GM21526 (cell line): ENCODE measurements at regions not wholly inside any gene's neighbourhood (a gene's known extent, or its start where the extent isn't known, plus 50 kb on each side); places are given as distances from the start of the nearest gene placed in this dataset.
"Not testable (repeated sequence)": the region's sequence is repeated elsewhere in the genome, so short reads cannot be mapped to it uniquely, and the experiment has no call there.

Source experiments
- ATAC-seq: cut with Tn5 transposase; IDR thresholded peaks from one replicate; pipeline ENCODE4 v1.9.1; 2021; ENCODE audit warnings: moderate library complexity; ENCODE audit not compliant: unreplicated experiment, low FRiP score

- ATAC-seq, result no peak
These were observed 467.5 kb upstream of the ADGRB3 start for GRCh38 chr6:68167604-68168003.

- ATAC-seq, result not testable (repeated sequence)
These were observed 474.3 kb upstream of the ADGRB3 start for GRCh38 chr6:68160812-68161211.

- ATAC-seq, result no peak
These were observed 474.7 kb upstream of the ADGRB3 start for GRCh38 chr6:68160348-68160747.

- ATAC-seq, result no peak
These were observed 475.6 kb upstream of the ADGRB3 start for GRCh38 chr6:68159433-68159832.

- ATAC-seq, result peak; percentile 59
These were observed 476.8 kb upstream of the ADGRB3 start for GRCh38 chr6:68158256-68158655.

DNA sequence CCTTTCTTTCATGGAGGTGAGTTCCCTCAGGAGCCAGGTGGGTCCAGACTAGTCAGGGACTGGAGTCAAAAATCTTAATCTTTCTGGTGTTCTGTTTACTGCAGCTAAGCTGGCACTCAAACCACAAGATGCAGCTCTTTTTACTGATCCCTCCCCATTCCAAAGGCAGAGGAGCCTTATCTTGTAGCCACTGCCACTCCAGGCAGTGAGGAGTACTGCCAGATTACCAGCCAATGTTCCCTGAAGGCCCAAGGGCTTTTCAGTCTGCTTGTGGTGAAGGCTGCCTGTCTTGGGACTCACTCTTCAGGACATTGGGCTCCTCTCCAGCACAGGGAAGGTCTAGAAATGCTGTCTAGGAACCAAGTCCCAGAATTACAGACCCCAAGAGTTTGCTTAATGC, 490.4 kb upstream of the ADGRB3 start:
- ATAC-seq, result no peak

DNA sequence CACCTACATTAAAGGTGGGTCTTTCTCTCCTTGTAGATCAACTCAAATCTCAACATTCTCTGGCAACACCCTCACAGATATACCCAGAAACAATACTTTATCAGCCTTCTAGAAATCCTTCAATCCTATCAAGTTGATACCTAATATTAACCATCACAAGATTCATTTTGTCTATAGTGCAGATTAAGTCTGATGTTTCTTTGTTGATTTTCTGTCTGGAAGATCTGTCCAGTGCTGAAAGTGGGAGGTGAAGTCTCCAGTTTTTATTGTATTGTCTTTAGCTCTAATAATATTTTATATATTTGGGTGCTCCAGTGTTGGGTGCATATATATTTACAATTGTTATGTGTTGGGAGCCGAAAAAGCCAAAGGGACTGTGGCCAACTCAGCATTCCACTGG, 493.9 kb upstream of the ADGRB3 start:
- ATAC-seq, result no peak

- ATAC-seq, result no peak
These were observed 496.0 kb upstream of the ADGRB3 start for GRCh38 chr6:68139130-68139529.

DNA sequence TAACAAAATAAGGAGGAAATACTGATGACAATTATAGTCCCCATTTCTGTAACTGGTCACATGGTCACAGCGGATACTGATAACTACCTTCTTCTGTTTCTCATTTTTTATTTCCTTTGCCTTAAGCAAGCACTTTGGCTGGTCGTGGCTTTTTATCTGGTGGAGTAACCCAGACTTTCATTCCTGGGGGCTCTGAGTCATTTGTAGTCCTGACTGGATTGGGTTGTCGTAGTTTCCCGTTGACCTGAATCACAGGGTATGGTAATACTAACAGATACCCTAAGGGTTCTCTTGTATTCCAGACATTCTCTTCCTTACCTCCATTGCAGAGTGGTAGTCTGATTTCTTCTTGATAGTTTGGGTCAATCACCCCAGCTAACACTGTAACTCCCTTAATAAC, 500.3 kb upstream of the ADGRB3 start:
- no peak for ATAC-seq

DNA sequence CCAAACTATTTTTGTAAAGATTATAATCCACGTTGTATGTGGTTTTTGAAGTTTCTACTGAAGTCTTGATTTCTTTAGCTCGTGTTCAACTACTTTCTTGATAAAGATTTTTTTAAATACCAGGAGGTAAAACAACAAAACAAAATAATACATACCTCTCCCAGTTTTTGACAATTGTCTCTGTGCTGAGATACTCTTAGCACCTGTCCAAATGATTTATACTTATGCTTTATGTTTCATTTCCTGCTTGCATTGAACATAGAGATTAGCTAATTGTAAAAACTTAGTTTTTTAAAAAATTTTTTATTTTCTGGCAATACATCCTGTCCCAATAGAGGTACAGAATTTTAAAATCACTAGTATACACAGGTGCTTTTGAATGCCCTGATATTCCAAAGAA, 506.9 kb upstream of the ADGRB3 start:
- no peak for ATAC-seq

DNA sequence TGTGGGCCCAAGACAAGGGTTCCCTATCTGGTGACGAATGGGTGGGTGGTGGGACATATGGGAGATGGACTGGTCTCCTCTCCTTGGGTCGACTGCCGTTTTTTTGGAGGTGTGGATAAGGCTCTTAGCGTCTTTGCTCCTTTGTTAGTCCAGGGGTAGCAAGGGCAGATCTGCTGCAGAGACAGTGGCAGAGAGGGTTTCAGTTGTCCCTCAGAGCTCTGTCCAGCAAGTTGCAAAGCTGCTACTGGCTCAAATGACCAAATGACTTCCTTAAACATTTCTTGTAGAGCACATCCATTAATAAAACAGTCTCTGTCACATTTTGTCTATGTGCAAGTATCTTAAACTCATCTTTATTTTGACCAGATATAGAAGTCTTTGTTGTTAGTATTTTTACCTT, 508.0 kb upstream of the ADGRB3 start:
- ATAC-seq, result no peak

DNA sequence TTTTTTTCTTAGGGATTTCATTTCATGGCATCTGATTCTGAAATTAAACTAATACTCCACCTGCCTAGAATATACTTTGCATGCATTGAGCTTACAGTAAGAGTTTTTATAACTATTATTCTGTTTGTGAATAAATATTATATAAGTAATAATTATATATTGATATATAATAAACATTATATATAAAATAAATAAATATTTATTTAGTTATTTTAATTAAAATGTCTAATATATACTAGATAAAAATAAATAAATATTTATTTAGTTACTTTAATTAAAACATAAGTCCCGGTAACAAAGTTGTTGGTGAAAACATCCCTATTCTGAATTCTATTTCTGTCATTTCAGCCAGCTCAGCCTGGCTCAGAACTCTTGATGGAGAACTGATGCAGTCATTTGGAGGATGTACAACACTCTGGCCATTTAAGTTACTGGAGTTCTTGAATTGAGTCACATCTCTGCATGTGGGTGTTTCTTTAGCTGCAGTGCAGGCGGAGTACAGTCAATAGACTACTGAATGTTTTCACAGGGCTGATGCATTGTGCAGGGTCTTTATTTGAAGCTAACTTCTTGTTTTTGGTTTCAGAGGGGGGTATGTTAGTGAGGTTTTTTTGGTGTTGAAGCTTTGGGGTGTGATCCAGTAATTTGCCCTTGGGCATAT, 508.9 kb upstream of the ADGRB3 start:
- ATAC-seq, result peak; percentile 92

DNA sequence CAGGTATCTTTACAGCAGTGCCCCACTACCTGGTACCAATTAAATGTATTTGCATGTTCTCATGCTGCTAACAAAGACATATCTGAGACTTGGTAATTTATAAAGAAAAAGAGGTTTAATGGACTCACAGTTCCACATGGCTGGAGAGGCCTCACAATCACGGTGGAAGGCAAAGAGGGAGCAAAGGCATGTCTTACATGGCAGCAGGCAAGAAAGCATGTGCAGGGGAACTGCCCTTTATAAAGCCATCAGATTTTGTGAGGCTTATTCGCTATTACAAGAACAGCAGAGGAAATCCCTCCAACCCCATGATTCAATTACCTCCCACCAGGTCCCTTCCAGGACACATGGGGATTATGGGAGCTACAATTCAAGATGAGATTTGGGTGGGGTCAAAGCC, 512.1 kb upstream of the ADGRB3 start:
- not testable (repeated sequence) for ATAC-seq

- ATAC-seq, result no peak
These were observed 513.0 kb upstream of the ADGRB3 start for GRCh38 chr6:68122032-68122431.

- ATAC-seq, result not testable (repeated sequence)
These were observed 514.1 kb upstream of the ADGRB3 start for GRCh38 chr6:68120954-68121353.

DNA sequence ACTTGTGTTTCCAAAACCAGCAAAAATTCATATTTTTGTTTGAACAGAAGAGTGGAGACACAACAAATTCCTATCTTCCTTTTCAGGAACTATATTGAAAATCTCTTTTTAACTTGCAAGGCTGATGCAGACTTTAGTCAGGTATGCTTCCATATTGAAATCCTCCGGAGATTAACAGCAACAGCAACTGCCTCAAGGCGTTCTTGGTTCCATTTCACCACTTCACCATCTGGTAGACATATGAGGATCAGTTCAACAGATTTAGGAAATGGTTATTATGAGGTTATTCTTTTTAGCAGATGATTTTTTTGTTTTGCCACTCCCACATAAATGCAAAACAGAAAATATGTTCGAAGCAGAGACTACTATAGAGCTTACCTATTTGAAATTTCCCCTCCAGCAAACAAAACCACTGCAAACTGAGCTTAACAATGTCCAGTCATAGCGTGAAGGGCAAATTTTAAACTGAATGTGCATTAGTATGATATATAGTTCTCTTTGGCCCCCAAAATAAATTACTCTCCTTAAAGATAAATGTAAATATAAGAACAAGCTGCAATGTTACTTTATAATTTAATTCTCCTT, 520.5 kb upstream of the ADGRB3 start:
- no peak for ATAC-seq

DNA sequence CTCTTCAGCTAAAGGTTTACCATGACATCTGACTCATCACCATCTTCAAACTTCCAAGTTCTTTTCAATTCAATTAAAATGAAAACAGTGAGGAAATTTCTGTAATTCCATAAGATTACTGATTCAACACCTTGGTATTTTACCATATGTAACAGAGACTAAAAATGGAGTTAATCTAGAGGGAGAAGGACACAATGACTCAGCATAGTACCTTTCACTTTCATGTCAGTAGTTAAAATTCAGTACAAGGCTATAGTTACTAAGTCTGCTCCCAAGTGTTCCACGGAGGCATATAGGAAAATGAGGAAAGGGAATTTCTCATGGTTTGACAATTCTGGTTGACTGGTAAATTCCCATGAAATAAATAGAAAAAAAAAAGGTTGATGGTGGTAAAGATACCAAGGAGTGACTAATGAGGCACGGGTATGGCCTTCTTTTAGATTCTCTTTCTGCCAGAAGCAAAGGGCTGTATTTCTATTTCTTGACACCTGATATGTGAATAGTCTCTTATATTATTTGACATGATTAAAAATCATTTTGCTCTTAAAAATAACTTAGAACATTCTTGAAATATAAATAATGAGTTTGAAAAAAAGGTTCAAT, 526.7 kb upstream of the ADGRB3 start:
- peak; percentile 81 for ATAC-seq

- peak; percentile 94 for ATAC-seq
These were observed 541.0 kb upstream of the ADGRB3 start for GRCh38 chr6:68094070-68094469.

DNA sequence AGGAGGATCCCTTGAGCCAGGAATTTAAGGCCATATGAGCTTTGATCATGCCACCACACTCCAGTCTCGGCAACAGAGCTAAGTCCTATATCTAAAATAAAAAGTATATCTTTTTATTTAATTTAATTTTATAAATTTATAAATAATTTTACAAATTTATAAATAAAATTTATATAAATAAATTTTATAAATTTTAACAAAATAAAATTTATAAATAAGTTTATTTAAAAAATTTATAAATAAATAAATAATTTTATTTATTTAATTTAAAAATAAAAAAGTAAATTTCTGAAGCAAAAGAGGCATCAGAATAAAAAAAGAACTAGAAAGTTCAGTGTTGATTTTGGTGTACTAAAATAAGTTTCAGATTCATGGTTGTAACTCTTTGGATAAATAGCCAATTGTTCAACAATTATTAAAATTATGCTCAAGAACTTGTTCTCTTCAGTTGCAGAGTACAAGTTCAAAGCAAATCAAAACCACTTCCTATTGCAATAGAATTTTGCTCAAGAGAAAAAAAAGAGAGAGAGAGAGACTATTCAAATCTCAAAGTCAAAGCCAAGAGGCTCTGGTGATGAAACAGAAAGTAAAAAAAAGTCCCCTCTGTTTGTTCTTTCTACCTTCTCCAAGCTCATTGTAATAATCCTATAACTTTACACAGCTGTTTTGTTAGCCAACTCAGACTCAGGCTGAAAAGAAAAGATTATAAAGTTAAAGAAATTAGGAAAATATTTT, 547.5 kb upstream of the ADGRB3 start:
- peak; percentile 75 for ATAC-seq

DNA sequence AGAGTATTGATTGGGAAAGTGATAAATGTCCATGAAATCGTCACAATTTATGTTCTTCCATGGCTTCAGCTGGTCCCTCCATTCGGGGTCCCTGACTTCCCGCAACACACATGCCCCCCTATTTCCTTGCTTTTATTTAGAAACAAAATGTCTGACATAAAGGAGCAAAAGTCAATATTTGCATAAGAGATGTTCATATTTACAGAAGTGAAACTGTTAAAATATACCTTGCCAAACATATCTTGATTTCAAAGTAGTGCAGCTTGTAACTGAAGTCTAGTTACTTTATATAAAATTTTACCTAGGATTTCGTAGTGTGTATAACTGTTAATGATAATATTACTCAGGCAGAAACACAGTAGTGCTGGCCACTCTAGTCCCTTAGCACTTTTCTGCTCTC, 548.9 kb upstream of the ADGRB3 start:
- ATAC-seq, result no peak

DNA sequence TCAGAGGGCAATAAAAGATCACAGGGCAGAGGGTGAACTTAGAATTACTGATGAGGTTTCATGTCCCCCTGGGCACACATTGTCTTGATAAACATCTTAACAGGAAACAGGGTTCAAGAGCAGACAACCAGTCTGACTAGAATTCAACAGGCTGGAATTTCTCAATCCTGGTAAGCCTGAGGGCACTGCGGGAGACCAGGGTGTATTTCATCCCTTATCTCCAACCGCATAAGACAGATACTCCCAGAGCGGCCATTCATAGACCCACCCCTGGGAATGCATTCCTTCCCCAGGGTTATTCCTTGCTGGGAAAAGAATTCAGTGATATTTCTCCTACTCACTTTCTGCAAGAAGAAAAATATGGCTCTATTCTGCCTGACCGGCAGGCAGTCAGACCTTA, 549.5 kb upstream of the ADGRB3 start:
- ATAC-seq, result not testable (repeated sequence)
